ENCODE measurements at regions not wholly inside any gene's neighbourhood (a gene's known extent, or its start where the extent isn't known, plus 50 kb on each side); places are given as distances from the start of the nearest gene placed in this dataset.

DNA sequence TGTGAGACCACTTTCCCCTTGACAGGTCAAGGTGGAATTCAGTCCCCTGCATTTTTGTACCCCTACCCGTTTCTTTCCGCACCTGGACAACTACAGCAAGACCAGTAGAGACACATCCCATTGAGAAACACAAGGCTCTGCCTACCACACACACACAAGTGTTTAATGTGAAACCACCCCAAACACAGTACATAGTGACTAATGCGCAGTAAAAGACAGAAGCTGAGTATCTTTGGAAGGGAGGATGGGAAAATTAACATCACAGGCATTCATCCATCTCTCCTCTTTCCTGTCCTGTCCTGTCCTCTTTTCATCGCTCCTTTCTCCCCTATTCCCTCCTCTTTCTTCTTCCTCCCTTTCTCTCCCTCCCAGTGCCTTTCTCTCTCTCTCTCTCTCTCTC, 64.8 kb downstream of the SCN11A start (continued):
- no peak for TF ChIP-seq ARID4B (CRISPR knock-in tag; IDR thresholded peaks at IDR 0.05; ENCODE audit: borderline replicate concordance)
- TF ChIP-seq ELF4 (CRISPR knock-in tag; IDR thresholded peaks at IDR 0.05; ENCODE audit: low read depth) = no peak
- TF ChIP-seq RORB (CRISPR knock-in tag; IDR thresholded peaks at IDR 0.05) = no peak
- TF ChIP-seq ZNF138 (CRISPR knock-in tag; conservative IDR thresholded peaks at IDR 0.05) = no peak
- no peak for TF ChIP-seq TP53 (CRISPR knock-in tag; IDR thresholded peaks at IDR 0.05)
- TF ChIP-seq CREM (CRISPR knock-in tag; IDR thresholded peaks at IDR 0.05) = no peak
- TF ChIP-seq, protein P1, sequence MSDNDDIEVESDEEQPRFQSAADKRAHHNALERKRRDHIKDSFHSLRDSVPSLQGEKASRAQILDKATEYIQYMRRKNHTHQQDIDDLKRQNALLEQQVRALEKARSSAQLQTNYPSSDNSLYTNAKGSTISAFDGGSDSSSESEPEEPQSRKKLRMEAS (CRISPR knock-in tag; IDR thresholded peaks at IDR 0.05) = no peak

DNA sequence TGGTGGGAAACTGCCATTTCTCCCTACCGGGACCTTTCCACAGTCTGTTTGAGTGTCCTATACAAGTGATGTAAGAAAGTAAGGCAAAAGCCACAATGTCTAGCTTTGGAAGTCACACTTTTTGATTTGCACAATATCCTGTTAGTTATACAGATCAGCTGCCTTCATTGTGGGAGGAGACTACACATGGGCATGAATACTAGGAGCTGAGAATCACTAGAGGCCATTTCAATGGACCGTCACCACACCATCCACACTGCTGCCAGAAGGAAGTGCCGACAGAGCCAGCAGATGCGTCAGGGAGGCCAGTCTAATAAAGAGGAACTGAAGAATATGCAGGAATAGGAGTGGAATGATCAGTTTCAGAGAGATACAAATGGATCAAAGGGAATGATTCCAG, 65.8 kb downstream of the SCN11A start:
- CTCF ChIA-PET = interaction anchor here (1.1 kb wide), 1 partner anchor 142 kb away, joined by 3 read pairs; no protein-coding TSS in a partner anchor

GRCh38 chr3:38985581-38985980, 66.2 kb downstream of the SCN11A start:
- no peak for TF ChIP-seq ZNF416 (CRISPR knock-in tag; IDR thresholded peaks at IDR 0.05)
- no peak for TF ChIP-seq GTF2I (CRISPR knock-in tag; conservative IDR thresholded peaks at IDR 0.05)
- Mint-ChIP-seq H3K4me3 (no peak overlapping the region), H3K36me3 (peaks cover 3% of the 10 kb centered on the region; the same call in 1 of the 2 replicates), H3K9me3 (peaks cover 11% of the 10 kb centered on the region), H3K27ac (no peak overlapping the region), H3K4me1 (peaks cover 20% of the 10 kb centered on the region), H3K27me3 (ENCODE audit: low read depth) (no peaks in the 10 kb centered on the region)
- ChIA-PET POLR2A (no interaction called here), CTCF (interaction anchor here (0.9 kb wide), 1 partner anchor 14 kb away, joined by 5 read pairs; no protein-coding TSS in a partner anchor)
- ATAC-seq (no peak), DNase-seq (ENCODE audit: low spot score) (no peak)

More for the DNA sequence above, 65.8 kb downstream of the SCN11A start:
- no peak overlapping the region for H3K27ac Mint-ChIP-seq
- H3K27me3 Mint-ChIP-seq (ENCODE audit: low read depth) = no peaks in the 10 kb centered on the region
- peaks cover 3% of the 10 kb centered on the region; the same call in 1 of the 2 replicates for H3K36me3 Mint-ChIP-seq
- no peak overlapping the region for H3K4me3 Mint-ChIP-seq
- peaks cover 24% of the 10 kb centered on the region for H3K4me1 Mint-ChIP-seq
- DNase-seq (ENCODE audit: low spot score) (no peak), ATAC-seq (no peak)
- POLR2A ChIA-PET = no interaction called here
- no peak for TF ChIP-seq MYBL2 (CRISPR knock-in tag; IDR thresholded peaks at IDR 0.05)
- no peak for TF ChIP-seq ZNF512 (CRISPR knock-in tag; IDR thresholded peaks at IDR 0.05; ENCODE audit: borderline replicate concordance)
- TF ChIP-seq FOXP4 (CRISPR knock-in tag; IDR thresholded peaks at IDR 0.05) = no peak
- peaks cover 11% of the 10 kb centered on the region for H3K9me3 Mint-ChIP-seq

DNA sequence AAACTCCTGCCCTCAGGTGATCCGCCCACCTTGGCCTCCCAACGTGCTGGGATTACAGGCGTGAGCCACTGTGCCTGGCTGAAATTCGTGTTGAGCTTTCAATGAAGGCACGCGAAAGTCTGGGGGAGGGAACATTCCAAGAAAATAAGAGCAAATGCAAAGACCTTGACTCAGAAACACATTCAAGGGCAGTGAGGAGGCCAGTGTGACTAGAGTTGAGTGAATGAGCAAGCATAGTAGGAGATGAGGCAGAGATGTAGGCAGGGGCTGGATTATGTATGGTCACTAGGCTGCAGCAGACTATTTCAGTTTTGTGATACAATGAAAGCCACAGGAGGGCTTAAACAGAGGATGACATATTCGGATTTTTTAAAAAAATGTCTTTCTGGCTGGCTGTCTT, 67.0 kb downstream of the SCN11A start:
- ChIA-PET CTCF (interaction anchor here (0.7 to 1.7 kb wide), 7 partner anchors 13 to 246 kb away, joined by 3 to 9 read pairs (median 5); no protein-coding TSS in a partner anchor), POLR2A (no interaction called here)
- peaks cover 3% of the 10 kb centered on the region; the same call in 1 of the 2 replicates for H3K36me3 Mint-ChIP-seq
- ATAC-seq (no peak), DNase-seq (ENCODE audit: low spot score) (no peak)
- no peak overlapping the region for H3K4me3 Mint-ChIP-seq
- H3K9me3 Mint-ChIP-seq = peaks cover 11% of the 10 kb centered on the region
- no peak overlapping the region for H3K27ac Mint-ChIP-seq
- H3K4me1 Mint-ChIP-seq = peaks cover 16% of the 10 kb centered on the region
- no peaks in the 10 kb centered on the region for H3K27me3 Mint-ChIP-seq (ENCODE audit: low read depth)
- TF ChIP-seq FOXP1 (CRISPR knock-in tag; IDR thresholded peaks at IDR 0.05; ENCODE audit: borderline replicate concordance) (no peak), ARID4B (CRISPR knock-in tag; IDR thresholded peaks at IDR 0.05; ENCODE audit: borderline replicate concordance) (no peak)

All from WTC11 (cell line).